ENCODE measurements at regions not wholly inside any gene's neighbourhood (a gene's known extent, or its start where the extent isn't known, plus 50 kb on each side); places are given as distances from the start of the nearest gene placed in this dataset.

- no peak for DNase-seq (ENCODE audit: low read depth, low spot score)
Observed at GRCh38 chr12:43022838-43023237, 433.3 kb upstream of the PRICKLE1 start.

GRCh38 chr12:43015090-43015737, 425.7 kb upstream of the PRICKLE1 start:
- no peak for DNase-seq (ENCODE audit: low read depth, low spot score)

- DNase-seq (ENCODE audit: low read depth, low spot score), result no peak
Observed at GRCh38 chr12:43011383-43011926, 421.9 kb upstream of the PRICKLE1 start.

GRCh38 chr12:43009846-43010240, 420.3 kb upstream of the PRICKLE1 start:
- DNase-seq (ENCODE audit: low read depth, low spot score), result no peak

GRCh38 chr12:43008953-43009845, 419.7 kb upstream of the PRICKLE1 start:
- no peak for DNase-seq (ENCODE audit: low read depth, low spot score)

- no peak for DNase-seq (ENCODE audit: low read depth, low spot score)
Observed at GRCh38 chr12:43004908-43005307, 415.4 kb upstream of the PRICKLE1 start.

GRCh38 chr12:43004141-43004540, 414.6 kb upstream of the PRICKLE1 start:
- no peak for DNase-seq (ENCODE audit: low read depth, low spot score)

GRCh38 chr12:42996869-42997431, 407.4 kb upstream of the PRICKLE1 start:
- no peak for DNase-seq (ENCODE audit: low read depth, low spot score)

- DNase-seq (ENCODE audit: low read depth, low spot score), result no peak
Observed at GRCh38 chr12:42992826-42993225, 403.3 kb upstream of the PRICKLE1 start.

- no peak for DNase-seq (ENCODE audit: low read depth, low spot score)
Observed at GRCh38 chr12:42990387-42990786, 400.8 kb upstream of the PRICKLE1 start.

GRCh38 chr12:42987216-42987650, 397.7 kb upstream of the PRICKLE1 start:
- DNase-seq (ENCODE audit: low read depth, low spot score), result no peak

- no peak for DNase-seq (ENCODE audit: low read depth, low spot score)
Observed at GRCh38 chr12:42985506-42985905, 396.0 kb upstream of the PRICKLE1 start.

- no peak for DNase-seq (ENCODE audit: low read depth, low spot score)
Observed at GRCh38 chr12:42982828-42983227, 393.3 kb upstream of the PRICKLE1 start.

GRCh38 chr12:42981379-42981778, 391.8 kb upstream of the PRICKLE1 start:
- peak; percentile 26 for DNase-seq (ENCODE audit: low read depth, low spot score)

GRCh38 chr12:42980441-42980840, 390.9 kb upstream of the PRICKLE1 start:
- no peak for DNase-seq (ENCODE audit: low read depth, low spot score)

- no peak for DNase-seq (ENCODE audit: low read depth, low spot score)
Observed at GRCh38 chr12:42979746-42980145, 390.2 kb upstream of the PRICKLE1 start.

- no peak for DNase-seq (ENCODE audit: low read depth, low spot score)
Observed at GRCh38 chr12:42978708-42979107, 389.2 kb upstream of the PRICKLE1 start.

- no peak for DNase-seq (ENCODE audit: low read depth, low spot score)
Observed at GRCh38 chr12:42977451-42978230, 388.1 kb upstream of the PRICKLE1 start.

GRCh38 chr12:42976620-42977019, 387.1 kb upstream of the PRICKLE1 start:
- no peak for DNase-seq (ENCODE audit: low read depth, low spot score)

- no peak for DNase-seq (ENCODE audit: low read depth, low spot score)
Observed at GRCh38 chr12:42976122-42976521, 386.6 kb upstream of the PRICKLE1 start.

GRCh38 chr12:42969355-42969754, 379.8 kb upstream of the PRICKLE1 start:
- DNase-seq (ENCODE audit: low read depth, low spot score), result no peak

- no peak for DNase-seq (ENCODE audit: low read depth, low spot score)
Observed at GRCh38 chr12:42968426-42968825, 378.9 kb upstream of the PRICKLE1 start.
